Effector memory CD8-positive, alpha-beta T cell (primary cell): ENCODE measurements at regions not wholly inside any gene's neighbourhood (a gene's known extent, or its start where the extent isn't known, plus 50 kb on each side); places are given as distances from the start of the nearest gene placed in this dataset.

Experiments
- ATAC-seq: fragments of 150-1000 bp; cut with Tn5 transposase; replicated peaks from 2 replicates; pipeline ENCODE4 v1.10.0; 2021; ENCODE audit warnings: mild to moderate bottlenecking, moderate library complexity
- DNase-seq, 3 experiments: peaks; one replicate each; pipeline ENCODE4 v3.0.0; 2021
- H3K27ac Mint-ChIP-seq, 2 donors: one replicate each; pipeline ENCODE4 v1.8.0; 2022; ENCODE audit warnings: mild to moderate bottlenecking in 2 of 2, mixed read lengths in 2 of 2, moderate library complexity in 2 of 2
- H3K27me3 Mint-ChIP-seq, 2 donors: one replicate each; pipeline ENCODE4 v1.8.0; 2022; ENCODE audit warnings: mixed read lengths in 2 of 2
- H3K36me3 Mint-ChIP-seq: one replicate; pipeline ENCODE4 v1.8.0; 2022; ENCODE audit warnings: mild to moderate bottlenecking, moderate library complexity, mixed read lengths; ENCODE audit not compliant: insufficient read depth
- H3K4me1 Mint-ChIP-seq, 2 donors: one replicate each; pipeline ENCODE4 v1.8.0; 2022; ENCODE audit warnings: low read depth in 2 of 2, mixed read lengths in 2 of 2
- H3K4me3 Mint-ChIP-seq, 2 donors: one replicate each; pipeline ENCODE4 v1.8.0; 2022; ENCODE audit warnings: mild to moderate bottlenecking in 2 of 2, mixed read lengths in 2 of 2, moderate library complexity in 2 of 2
- H3K9me3 Mint-ChIP-seq, 2 donors: one replicate each; pipeline ENCODE4 v1.8.0; 2022; ENCODE audit warnings: mixed read lengths in 2 of 2

DNA sequence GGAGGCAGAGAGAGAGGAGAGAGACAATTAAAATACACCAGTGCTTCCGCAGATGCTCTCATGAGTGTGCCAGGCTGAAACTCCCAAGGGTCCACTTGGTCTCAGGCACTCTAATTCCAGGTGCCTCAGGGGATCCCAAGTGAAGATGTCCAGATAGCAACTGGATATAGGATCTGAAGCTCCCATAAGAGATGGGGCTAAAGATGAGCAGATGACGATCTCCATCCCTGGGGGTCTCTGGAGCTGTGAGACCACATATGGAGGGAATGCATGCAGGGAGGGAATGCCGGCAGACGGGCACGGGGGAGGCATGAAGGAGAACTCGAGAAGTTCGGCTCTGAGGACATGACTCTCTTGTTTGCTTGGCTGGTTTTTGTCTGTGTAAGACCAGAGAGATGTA lies 223.7 kb upstream of the RAB6C start:
- H3K27ac Mint-ChIP-seq = no peak overlapping the region
- H3K4me1 Mint-ChIP-seq = no peaks in the 10 kb centered on the region

DNA sequence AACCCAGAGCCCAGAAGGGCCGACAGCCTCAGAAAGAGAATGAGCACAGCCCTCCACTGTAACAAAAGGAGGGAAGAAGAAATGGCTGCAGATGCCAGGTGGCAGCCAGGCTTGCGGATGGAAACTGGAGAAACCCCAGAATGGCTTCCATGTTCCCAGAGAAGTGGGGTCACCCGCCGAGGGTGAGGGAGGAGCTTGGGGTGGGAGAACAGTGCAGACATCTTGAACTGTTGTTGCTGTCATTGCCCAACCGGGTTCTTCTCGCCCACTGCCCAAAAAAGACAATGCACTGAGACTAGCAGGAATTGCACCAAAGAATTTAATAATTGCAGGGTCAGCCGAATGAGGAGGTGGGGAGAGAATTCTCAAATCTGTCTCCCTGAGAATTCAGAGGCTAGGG lies 223.2 kb upstream of the RAB6C start:
- Mint-ChIP-seq H3K9me3 (no peaks in the 10 kb centered on the region), H3K27ac (no peak overlapping the region), H3K4me1 (no peaks in the 10 kb centered on the region), H3K36me3 (peaks cover 6% of the 10 kb centered on the region), H3K27me3 (peaks cover 0 to 11% of the 10 kb centered on the region in 2 donors), H3K4me3 (no peak overlapping the region)
- no peak for DNase-seq
- no peak for ATAC-seq

More for the DNA sequence above, 223.7 kb upstream of the RAB6C start:
- Mint-ChIP-seq H3K9me3 (no peaks in the 10 kb centered on the region), H3K4me3 (no peak overlapping the region), H3K36me3 (peaks cover 6% of the 10 kb centered on the region), H3K27me3 (peaks cover 0 to 11% of the 10 kb centered on the region in 2 donors)
- DNase-seq (no peak), ATAC-seq (no peak)

DNA sequence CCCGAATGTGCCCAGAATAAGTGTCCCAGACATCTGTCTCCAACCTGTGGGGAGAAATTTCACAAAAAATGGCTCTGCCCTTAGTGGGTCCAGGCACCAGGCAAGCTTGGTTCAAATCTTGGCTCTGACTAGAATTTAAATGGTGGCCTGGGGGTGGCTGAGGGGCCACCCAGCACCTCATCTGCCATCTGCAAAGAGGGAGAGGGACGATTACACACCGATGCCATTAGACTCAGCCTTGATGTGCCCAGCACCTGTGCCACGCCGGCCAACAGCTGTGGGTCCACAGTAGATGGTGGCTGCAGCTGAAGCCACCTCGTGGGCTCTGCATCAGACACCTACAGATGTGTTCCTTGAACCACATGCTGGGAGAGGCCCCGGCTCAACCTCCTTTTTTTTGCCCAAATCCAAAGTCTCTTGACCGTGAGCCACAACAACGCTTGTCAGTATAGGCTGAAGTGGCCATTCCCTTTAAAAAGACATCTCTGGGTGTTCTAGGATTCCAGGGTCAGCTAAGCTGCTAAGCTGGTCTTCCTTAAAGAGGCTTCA lies 222.0 kb upstream of the RAB6C start:
- no peak for DNase-seq
- Mint-ChIP-seq H3K27ac (no peak overlapping the region), H3K27me3 (peaks cover 0 to 11% of the 10 kb centered on the region in 2 donors), H3K36me3 (peaks cover 3% of the 10 kb centered on the region), H3K4me3 (no peak overlapping the region), H3K4me1 (no peaks in the 10 kb centered on the region), H3K9me3 (no peaks in the 10 kb centered on the region)
- ATAC-seq = no peak

DNA sequence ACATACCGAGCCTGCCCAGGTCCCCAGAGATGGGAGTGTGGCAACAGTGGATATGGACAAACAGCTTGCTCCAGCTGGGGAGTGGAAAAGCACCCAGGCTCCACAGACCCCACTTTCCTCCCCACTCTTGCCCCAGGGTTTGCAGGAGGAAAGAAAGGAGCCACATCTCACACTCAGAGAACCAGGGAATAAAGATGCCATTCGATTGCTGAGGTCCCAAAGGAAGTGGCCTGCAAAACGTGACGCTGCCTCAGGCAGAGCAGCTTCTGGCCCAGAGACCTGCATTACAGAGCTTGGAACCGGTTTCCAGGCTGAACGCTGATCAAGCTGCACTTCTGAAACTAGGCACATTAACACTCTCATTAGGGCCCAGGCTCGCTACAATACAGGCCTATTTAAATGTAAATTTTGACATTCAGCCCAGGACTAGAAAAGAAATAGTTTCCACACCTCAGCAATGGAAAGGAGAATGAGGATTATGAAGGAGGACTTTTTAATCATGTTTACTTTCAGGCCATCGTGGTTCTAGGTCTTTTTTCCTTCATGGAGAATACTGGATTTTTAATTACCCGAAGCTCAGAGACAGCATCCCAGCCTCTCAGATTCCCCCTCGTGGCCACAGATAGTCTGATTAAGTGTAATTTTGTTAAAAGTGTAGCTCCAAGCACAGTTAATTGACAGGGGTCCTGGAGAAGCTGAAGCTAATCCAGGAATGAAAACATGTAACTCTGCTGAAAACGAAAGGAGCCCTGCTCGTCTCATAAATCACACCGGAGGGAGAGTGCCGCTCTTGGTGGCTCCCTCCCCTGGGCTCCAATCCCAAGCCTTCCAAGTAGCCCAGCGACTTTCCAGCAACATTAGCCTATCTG lies 221.3 kb upstream of the RAB6C start:
- Mint-ChIP-seq H3K27ac (no peak overlapping the region), H3K36me3 (no peaks in the 10 kb centered on the region), H3K4me1 (no peaks in the 10 kb centered on the region)

DNA sequence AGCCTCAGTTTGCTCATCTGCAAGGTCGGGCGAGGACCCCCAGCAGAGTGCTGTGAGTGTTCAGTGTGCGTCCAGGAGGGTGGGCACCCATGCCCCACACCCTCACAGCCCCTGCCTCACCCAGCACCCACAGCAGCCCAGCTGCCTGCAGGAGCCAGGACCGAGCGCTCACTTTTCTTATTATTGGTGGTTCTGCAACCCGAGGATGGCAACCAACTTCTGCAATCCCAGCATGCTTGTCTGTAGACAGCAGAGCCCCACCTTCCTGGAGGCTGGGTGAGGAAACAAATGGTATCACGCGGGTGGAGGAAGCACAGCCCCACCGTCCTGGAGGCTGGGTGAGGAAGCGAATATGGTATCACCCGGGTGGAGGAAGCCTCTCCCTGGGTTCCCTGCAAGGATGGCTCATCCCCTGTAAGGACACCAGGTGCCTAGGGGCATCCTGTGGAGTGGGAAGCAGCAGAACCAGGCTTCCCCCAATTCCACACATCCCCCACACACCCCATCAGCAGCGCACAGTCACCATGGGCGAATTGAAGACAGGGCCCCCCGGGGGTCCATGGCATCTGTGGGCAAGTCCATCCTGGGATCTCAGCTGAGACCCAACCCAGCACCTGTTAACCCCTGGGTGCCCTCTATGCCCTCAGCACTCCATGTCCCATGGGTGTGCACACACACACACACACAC lies 220.5 kb upstream of the RAB6C start:
- Mint-ChIP-seq H3K9me3 (no peaks in the 10 kb centered on the region), H3K27ac (no peak overlapping the region), H3K4me3 (no peak overlapping the region), H3K27me3 (peaks cover 0 to 11% of the 10 kb centered on the region in 2 donors), H3K36me3 (no peaks in the 10 kb centered on the region), H3K4me1 (no peaks in the 10 kb centered on the region)
- no peak for DNase-seq
- ATAC-seq = no peak

More for the DNA sequence above, 221.3 kb upstream of the RAB6C start:
- DNase-seq (no peak), ATAC-seq (no peak)
- H3K4me3 Mint-ChIP-seq = no peak overlapping the region
- H3K9me3 Mint-ChIP-seq = no peaks in the 10 kb centered on the region
- peaks cover 0 to 11% of the 10 kb centered on the region in 2 donors for H3K27me3 Mint-ChIP-seq

DNA sequence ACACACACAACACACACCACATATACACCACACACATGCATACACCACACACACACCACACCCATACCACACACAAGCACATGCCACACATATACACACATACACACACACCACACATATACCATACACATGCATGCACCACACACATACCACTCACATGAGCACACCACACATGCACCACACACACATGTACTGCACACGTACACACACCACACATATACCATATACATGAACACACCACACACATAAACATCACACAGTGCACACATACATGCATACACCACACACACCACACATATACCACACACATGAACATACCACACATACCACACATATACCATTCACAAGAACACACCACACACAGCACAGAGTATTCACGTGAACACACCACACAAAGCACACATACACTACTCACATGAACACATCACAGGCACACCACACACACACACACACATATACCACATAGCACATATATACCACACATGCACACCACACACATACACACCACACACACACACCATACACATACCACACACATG lies 219.9 kb upstream of the RAB6C start:
- Mint-ChIP-seq H3K36me3 (no peaks in the 10 kb centered on the region), H3K27me3 (peaks cover 0 to 11% of the 10 kb centered on the region in 2 donors), H3K4me3 (no peak overlapping the region), H3K4me1 (no peaks in the 10 kb centered on the region), H3K27ac (no peak overlapping the region), H3K9me3 (no peaks in the 10 kb centered on the region)
- ATAC-seq (no peak), DNase-seq (no peak)

DNA sequence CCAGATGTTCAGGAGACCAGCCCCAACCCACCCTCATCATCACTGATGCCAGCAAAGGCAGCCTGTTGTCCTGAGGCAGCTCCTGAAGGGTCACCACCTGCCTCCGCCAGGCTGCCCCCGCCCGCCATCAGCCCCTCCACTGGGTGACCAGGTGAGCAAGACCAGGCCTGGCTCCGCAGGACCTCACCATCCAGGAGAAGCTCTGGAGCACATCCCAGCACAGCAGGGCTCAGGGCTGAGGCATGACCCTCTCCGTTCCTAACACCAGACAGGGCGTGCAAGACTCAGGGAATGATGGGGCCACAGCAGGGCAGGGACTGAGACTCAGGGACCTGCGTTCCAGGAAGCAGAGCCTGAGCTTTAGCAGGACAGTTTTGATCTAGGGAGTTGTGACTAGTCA lies 218.8 kb upstream of the RAB6C start:
- Mint-ChIP-seq H3K4me1 (no peaks in the 10 kb centered on the region), H3K27ac (no peak overlapping the region), H3K4me3 (no peak overlapping the region), H3K27me3 (peaks cover 4 to 17% of the 10 kb centered on the region in 2 donors), H3K9me3 (no peaks in the 10 kb centered on the region), H3K36me3 (no peaks in the 10 kb centered on the region)
- no peak for ATAC-seq
- DNase-seq = no peak

DNA sequence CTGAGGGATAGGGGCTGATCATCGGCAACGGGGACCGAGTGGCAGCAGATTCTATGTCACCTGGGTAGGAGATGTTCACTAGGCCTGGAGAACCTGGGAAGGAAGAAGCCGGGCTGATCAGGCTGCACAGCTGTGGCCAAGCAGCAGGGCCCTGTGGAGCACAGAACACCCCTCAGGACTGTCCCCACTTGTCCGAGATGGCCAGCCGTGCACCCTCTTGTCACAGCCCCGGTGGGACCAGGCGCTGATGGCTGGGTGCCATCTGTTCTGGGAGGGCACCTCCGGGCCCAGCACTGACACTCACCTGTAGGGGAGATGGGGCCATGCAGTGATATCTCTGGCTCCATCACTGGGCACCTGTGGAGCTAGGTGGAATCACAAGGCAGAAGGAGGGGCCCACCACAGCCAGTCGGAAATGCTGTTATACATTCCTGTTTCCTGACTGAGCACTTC lies 217.9 kb upstream of the RAB6C start:
- Mint-ChIP-seq H3K4me3 (no peak overlapping the region), H3K4me1 (no peaks in the 10 kb centered on the region), H3K36me3 (no peaks in the 10 kb centered on the region), H3K27ac (no peak overlapping the region), H3K9me3 (no peaks in the 10 kb centered on the region), H3K27me3 (peaks cover 6 to 19% of the 10 kb centered on the region in 2 donors)
- DNase-seq (no peak), ATAC-seq (no peak)

DNA sequence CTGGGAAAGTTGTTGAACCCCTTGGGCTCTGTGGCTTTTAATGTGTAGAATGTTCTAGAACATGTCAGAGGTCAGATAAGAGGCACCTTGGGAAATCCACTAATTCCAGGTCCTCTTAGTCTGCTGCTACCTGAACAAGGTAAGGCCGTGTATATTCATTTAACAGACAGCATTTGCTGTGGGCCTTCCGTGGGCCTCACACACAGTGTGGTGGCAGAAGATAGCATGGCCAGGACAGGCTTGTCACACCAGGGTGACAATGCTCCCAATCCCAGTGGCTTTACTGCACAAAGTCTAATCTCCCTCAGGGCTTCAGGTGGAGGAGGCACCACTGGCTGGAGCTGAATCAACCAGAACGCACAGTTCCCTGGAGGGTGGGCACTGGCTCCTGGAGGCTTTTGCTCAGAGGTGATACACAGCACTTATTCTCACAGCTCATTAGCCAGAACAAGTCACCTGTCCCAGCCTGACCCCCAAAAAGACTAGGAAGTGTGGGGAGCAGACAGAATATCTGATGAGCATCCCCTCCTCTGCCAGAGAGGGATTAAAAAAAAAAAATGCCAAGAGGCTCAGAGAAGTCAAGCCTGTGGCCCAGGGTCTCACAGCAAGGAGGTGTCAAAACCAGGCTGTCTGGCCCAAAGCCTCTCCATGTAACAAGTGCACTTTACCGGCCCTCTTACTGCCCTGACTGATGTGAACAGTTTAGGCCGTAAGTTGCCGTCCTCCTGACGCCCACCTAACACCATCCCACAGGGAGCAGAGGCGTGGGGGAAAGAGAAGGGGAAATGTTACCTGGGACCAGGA lies 216.9 kb upstream of the RAB6C start:
- Mint-ChIP-seq H3K27me3 (peaks cover 10 to 25% of the 10 kb centered on the region in 2 donors), H3K27ac (no peak overlapping the region), H3K9me3 (no peaks in the 10 kb centered on the region), H3K36me3 (no peaks in the 10 kb centered on the region), H3K4me3 (no peak overlapping the region), H3K4me1 (no peaks in the 10 kb centered on the region)
- DNase-seq (no peak), ATAC-seq (no peak)

DNA sequence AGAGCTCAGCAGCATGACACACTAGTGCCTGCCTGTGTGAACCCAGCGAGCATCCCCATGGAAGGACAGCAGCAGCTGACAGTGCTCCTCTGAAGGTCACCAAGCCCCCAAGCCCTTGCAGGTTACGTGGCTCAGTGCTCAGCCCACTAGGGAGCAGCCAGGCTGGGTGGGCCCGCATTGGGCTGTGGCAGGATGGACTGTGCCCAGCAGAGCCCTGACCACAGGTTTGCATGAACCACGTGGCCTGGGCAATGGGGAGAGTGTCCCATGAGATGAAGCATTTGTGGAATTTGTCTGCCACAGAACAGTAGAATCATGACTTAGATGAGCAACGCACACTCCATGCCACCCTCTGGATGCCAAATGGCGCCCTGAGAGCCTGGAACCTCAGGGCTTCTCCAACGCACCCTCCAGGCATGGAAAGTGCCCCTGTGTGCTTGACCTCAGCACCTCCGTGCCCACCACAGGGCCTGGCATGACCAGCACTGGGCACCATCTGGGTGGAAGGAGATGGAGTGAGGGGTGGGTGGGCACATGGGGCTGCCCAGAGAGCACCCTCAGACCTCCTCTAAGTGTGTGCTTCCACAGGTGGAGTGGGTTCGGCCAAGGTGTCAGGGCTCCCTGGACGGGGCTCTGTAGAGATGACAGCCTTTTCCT lies 216.1 kb upstream of the RAB6C start:
- H3K27me3 Mint-ChIP-seq = peaks cover 10 to 29% of the 10 kb centered on the region in 2 donors
- DNase-seq (no peak), ATAC-seq (no peak)
- no peaks in the 10 kb centered on the region for H3K36me3 Mint-ChIP-seq
- no peak overlapping the region for H3K4me3 Mint-ChIP-seq
- no peak overlapping the region for H3K27ac Mint-ChIP-seq
- H3K9me3 Mint-ChIP-seq = no peaks in the 10 kb centered on the region
- H3K4me1 Mint-ChIP-seq = no peaks in the 10 kb centered on the region

DNA sequence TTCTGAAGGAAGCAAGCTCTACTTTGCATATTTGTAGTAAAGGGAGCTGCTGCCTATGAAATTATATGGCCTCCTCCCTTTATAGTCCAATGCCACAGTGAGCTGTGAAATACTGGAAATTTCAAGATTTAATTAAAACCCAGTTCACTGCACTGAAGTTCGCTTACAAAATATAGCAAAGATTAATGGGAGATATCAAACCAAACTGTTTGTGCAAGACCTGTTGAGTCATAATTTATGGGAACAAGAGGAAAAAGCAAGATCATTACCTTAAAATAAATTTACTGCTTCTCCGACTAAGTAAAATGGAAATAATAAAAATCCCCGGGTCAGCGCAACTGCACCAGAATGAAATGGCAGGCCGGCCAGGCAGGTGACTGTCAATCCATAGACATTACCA lies 215.5 kb upstream of the RAB6C start:
- Mint-ChIP-seq H3K4me3 (no peak overlapping the region), H3K27ac (no peak overlapping the region), H3K36me3 (no peaks in the 10 kb centered on the region)

DNA sequence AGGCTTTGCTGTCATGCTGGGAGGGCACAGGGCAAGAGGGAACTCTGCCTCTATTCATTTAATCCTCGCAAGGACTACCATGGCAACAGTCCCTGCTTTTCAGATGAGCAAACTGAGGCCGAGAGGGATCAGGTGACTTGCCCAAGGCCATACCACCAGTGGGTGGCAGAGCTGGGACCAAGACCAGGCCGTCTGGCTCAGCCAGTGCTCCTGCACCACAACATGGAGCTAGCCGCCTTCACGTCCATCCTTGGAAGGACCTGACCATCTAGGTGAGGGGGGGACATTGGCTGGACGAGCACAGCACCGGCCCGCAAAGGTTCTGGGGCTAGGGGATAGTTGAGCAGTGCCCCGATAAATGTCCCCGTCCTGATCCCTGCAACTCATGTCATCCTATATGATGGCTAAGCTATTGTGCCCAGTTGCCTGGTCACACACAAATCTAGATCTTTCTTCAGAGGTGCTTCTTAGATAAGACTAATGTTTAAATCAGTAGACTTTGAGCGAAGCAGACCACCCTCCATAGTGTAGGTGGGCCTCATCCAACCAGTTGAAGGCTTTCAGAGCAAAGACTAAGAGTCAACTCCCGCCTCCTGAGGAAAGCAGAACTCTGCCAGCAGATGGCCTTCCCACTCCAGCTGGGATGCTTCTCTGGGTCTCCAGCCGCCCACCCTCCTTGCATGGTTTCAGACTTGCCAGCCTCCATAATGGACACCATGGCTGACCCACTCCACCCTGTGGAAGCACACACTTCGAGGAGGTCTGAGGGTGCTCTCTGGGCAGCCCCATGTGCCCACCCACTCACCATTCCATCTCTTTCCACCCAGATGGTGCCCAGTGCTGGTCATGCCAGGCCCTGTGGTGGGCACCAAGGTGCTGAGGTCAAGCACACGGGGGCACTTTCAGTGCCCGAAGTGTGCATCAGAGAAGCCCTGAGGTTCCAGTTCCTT lies 214.8 kb upstream of the RAB6C start:
- Mint-ChIP-seq H3K27me3 (peaks cover 10 to 35% of the 10 kb centered on the region in 2 donors), H3K36me3 (no peaks in the 10 kb centered on the region), H3K9me3 (no peaks in the 10 kb centered on the region), H3K27ac (no peak overlapping the region), H3K4me3 (no peak overlapping the region), H3K4me1 (no peaks in the 10 kb centered on the region)
- DNase-seq = no peak
- no peak for ATAC-seq

More for the DNA sequence above, 215.5 kb upstream of the RAB6C start:
- Mint-ChIP-seq H3K4me1 (no peaks in the 10 kb centered on the region), H3K9me3 (no peaks in the 10 kb centered on the region), H3K27me3 (peaks cover 10 to 35% of the 10 kb centered on the region in 2 donors)
- no peak for ATAC-seq
- no peak for DNase-seq
